Thyroid gland (tissue), 4 donors: ENCODE measurements at regions not wholly inside any gene's neighbourhood (a gene's known extent, or its start where the extent isn't known, plus 50 kb on each side); places are given as distances from the start of the nearest gene placed in this dataset.

ENCODE experiments used
- DNase-seq, 2 donors: peaks; one replicate each; pipeline ENCODE4 v3.0.0-alpha.2; 2019
- H3K27ac ChIP-seq, 3 donors: fragments of 200-600 bp; sonication (generic); 1 replicate in 2 of 3; 2 replicates in 1 of 3; pipeline ENCODE4 v1.5.1; 2016 to 2019; ENCODE audit warnings: mild to moderate bottlenecking in 1 of 3, moderate library complexity in 1 of 3
- H3K27me3 ChIP-seq: fragments of 200-600 bp; sonication (generic); one replicate; pipeline ENCODE4 v1.5.1; 2019
- H3K36me3 ChIP-seq, 2 donors: fragments of 200-600 bp; sonication (generic); one replicate each; pipeline ENCODE4 v1.5.1; 2016 to 2019
- H3K4me1 ChIP-seq, 2 donors: fragments of 200-600 bp; sonication (generic); one replicate each; pipeline ENCODE4 v1.5.1; 2017 to 2019
- H3K4me3 ChIP-seq, 3 donors: fragments of 200-600 bp; sonication (generic); replicated peaks in 1 of 3; 1 replicate in 2 of 3; 2 replicates in 1 of 3; pipeline ENCODE4 v1.5.1; 2016; ENCODE audit warnings: mild to moderate bottlenecking in 1 of 3
- H3K9me3 ChIP-seq: fragments of 200-600 bp; sonication (generic); one replicate; pipeline ENCODE4 v1.5.1; 2017
- CTCF ChIP-seq, 6 experiments: fragments of 200-600 bp in 3 of 6; fragments of 450-650 bp in 3 of 6; sonication (generic) in 3 of 6; IDR thresholded peaks; one replicate each; pipeline ENCODE4 v1.5.1; 2016 to 2019; ENCODE audit warnings: antibody characterized with exemption in 6 of 6, mild to moderate bottlenecking in 2 of 6, inconsistent platforms in 1 of 6, moderate library complexity in 1 of 6
- POLR2A ChIP-seq, 2 donors: fragments of 450-650 bp; IDR thresholded peaks; one replicate each; pipeline ENCODE4 v1.6.1; 2017; ENCODE audit warnings: antibody characterized with exemption in 2 of 2, mild to moderate bottlenecking in 2 of 2, moderate library complexity in 1 of 2
- WGBS, 2 donors: methylation state at CpG; one replicate each; pipeline ENCODE4 v1.1.5; 2017; 5-methylcytosine and 5-hydroxymethylcytosine counted together
- intact Hi-C: fragments of 100-400 bp; cut with DNase I; formaldehyde crosslinking; loops from one replicate; pipeline ENCODE4 v1.15.1; 2023

GRCh38 chr9:18051638-18052037, 422.3 kb upstream of the ADAMTSL1 start:
- WGBS, 2 donors, result 83 to 85% methylated on average over 2 of the region's 2 CpGs
- no peak for DNase-seq
- no peak overlapping the region for H3K27ac ChIP-seq
- H3K27me3 ChIP-seq, result no peaks in the 10 kb centered on the region
- no peak overlapping the region for H3K4me3 ChIP-seq
- intact Hi-C loops, result no loop called here
- H3K36me3 ChIP-seq, result no peaks in the 10 kb centered on the region
- no peak for TF ChIP-seq POLR2A (IDR thresholded peaks at IDR 0.05)
- no peak for TF ChIP-seq CTCF (IDR thresholded peaks at IDR 0.05)
- no peaks in the 10 kb centered on the region for H3K4me1 ChIP-seq
- H3K9me3 ChIP-seq, result no peaks in the 10 kb centered on the region

DNA sequence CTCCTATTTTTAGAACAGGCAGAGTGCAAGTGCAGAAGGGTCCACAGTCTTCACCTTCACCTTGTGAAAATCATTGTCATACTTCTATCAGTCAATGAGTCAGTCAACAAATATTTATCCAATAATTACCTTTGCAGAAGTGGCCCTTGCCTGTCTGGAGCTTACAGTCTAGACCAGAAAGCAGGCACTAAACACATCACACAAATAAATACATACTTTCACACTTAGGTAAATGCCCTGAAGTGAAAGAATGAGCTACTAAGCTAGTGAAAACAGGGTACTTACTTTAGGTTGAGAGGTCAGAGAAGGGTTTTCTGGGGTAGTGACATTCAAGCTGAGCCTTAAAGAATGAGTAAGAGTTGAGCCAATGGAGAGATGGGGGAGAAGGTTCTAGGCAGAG, 421.9 kb upstream of the ADAMTSL1 start:
- intact Hi-C loops, result no loop called here
- no peak overlapping the region for H3K27ac ChIP-seq
- no peaks in the 10 kb centered on the region for H3K9me3 ChIP-seq
- H3K36me3 ChIP-seq, result no peaks in the 10 kb centered on the region
- H3K4me3 ChIP-seq, result no peak overlapping the region
- no peaks in the 10 kb centered on the region for H3K4me1 ChIP-seq
- no peak for DNase-seq
- H3K27me3 ChIP-seq, result no peaks in the 10 kb centered on the region
- no peak for TF ChIP-seq POLR2A (IDR thresholded peaks at IDR 0.05)
- TF ChIP-seq CTCF (IDR thresholded peaks at IDR 0.05), result no peak

GRCh38 chr9:18056269-18056992, 417.5 kb upstream of the ADAMTSL1 start:
- TF ChIP-seq CTCF (IDR thresholded peaks at IDR 0.05), result no peak
- TF ChIP-seq POLR2A (IDR thresholded peaks at IDR 0.05), result no peak
- no peak overlapping the region for H3K27ac ChIP-seq
- no peaks in the 10 kb centered on the region for H3K27me3 ChIP-seq
- H3K4me1 ChIP-seq, result no peaks in the 10 kb centered on the region
- DNase-seq, result no peak
- intact Hi-C loops, result no loop called here
- WGBS, 2 donors, result 50 to 55% methylated on average over 8 of the region's 8 CpGs
- H3K9me3 ChIP-seq, result no peaks in the 10 kb centered on the region
- no peaks in the 10 kb centered on the region for H3K36me3 ChIP-seq
- no peak overlapping the region for H3K4me3 ChIP-seq

DNA sequence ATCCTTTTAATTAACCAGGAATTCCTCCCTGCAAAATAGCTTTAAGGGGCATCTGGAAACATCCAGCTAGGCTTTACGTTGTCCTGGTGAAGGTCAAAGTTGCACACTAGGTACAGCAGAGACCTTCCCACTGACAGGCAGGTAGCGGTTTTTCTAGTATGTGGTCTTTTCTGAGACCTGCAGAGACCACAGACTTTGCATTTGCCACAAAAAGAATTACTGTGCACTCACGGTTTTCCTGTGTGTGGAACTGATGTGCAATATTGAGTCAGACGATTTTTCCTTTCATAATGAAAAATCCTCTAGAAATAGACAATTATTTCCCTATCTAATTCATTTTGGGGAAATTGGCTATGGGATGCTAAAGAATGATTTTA, 417.0 kb upstream of the ADAMTSL1 start:
- no peaks in the 10 kb centered on the region for H3K4me1 ChIP-seq
- no peaks in the 10 kb centered on the region for H3K36me3 ChIP-seq
- no peak overlapping the region for H3K4me3 ChIP-seq
- H3K9me3 ChIP-seq, result no peaks in the 10 kb centered on the region
- intact Hi-C loops, result no loop called here
- DNase-seq, result no peak
- whole genome bisulfite sequencing, 2 donors, result 79 to 82% methylated on average over 4 of the region's 4 CpGs
- H3K27me3 ChIP-seq, result no peaks in the 10 kb centered on the region
- TF ChIP-seq POLR2A (IDR thresholded peaks at IDR 0.05), result no peak
- no peak for TF ChIP-seq CTCF (IDR thresholded peaks at IDR 0.05)
- H3K27ac ChIP-seq, result no peak overlapping the region

DNA sequence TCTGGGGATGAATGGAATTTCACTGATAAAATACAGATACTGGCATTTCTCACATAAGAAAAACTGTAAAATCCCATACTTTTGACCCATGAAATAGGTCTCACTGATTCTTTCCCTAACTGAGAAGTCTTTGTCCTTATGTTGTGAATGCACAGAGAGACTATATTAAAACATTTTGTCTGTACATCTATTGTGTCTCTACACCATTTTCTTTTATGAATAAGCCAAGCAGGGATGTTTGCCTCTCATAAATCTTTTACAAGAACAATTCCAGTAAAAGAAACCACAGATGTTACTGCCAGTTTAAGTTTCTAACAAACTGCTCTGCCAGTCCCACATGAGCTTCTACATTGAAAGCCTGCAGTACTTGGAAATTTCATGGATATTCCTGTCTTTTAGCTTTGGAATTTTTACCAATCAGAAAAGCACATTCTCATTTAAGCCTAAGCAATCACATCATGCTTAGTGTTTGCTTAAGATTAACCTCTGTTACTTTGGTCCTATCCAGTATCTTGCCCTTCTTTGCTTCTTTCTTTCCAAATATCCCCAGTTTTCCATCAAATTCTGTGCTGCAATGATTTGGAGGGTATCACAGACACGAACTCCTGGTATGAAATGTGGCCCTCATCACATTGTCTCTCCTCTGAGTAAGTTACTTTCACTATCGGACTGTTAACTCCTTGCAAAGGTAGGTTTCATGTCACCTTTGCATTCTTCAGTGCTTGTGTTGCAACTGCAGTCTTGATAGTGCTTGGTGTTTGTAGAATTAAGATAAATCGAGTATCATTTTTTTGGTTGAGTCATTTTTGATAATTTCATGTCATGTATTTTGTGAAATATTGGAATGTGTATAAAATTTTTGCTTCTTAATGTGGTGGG, 415.1 kb upstream of the ADAMTSL1 start:
- Histone ChIP-seq H3K4me1 (no peaks in the 10 kb centered on the region), H3K9me3 (no peaks in the 10 kb centered on the region), H3K4me3 (no peak overlapping the region), H3K36me3 (no peaks in the 10 kb centered on the region), H3K27me3 (no peaks in the 10 kb centered on the region), H3K27ac (no peak overlapping the region)
- DNase-seq, result no peak
- TF ChIP-seq CTCF (IDR thresholded peaks at IDR 0.05) (no peak), POLR2A (IDR thresholded peaks at IDR 0.05) (no peak)
- WGBS, 2 donors, result 84 to 86% methylated on average over 3 of the region's 3 CpGs
- intact Hi-C loops, result no loop called here
